ENCODE measurements at regions not wholly inside any gene's neighbourhood (a gene's known extent, or its start where the extent isn't known, plus 50 kb on each side); places are given as distances from the start of the nearest gene placed in this dataset.

GRCh38 chr15:88341653-88342052, 85.1 kb upstream of the NTRK3 start:
- ChIA-PET RAD21 (ENCODE audit: low non-redundant PET in 1 of 2, low total read pairs in 2 of 2, uncharacterized antibody in 2 of 2, unreplicated experiment in 2 of 2) (no interaction called here), POLR2A (no interaction called here), CTCF (no interaction called here)
- no peaks in the 10 kb centered on the region for H3K36me3 ChIP-seq (ENCODE audit: control insufficient read depth in 1 of 2, insufficient read depth in 2 of 2, low read length in 2 of 2)
- H3K4me3 ChIP-seq (replicated peaks in 1 of 2; ENCODE audit: low read depth in 1 of 2, low read length in 2 of 2), result no peak overlapping the region
- no peaks in the 10 kb centered on the region for H3K79me2 ChIP-seq (ENCODE audit: insufficient read depth, low read length)
- TF ChIP-seq EZH2phosphoT487 (IDR thresholded peaks at IDR 0.05; ENCODE audit: borderline replicate concordance) (no peak), CEBPB (IDR thresholded peaks at IDR 0.05; ENCODE audit: low read depth) (no peak), CTCF (IDR thresholded peaks at IDR 0.05 in 2 of 3, conservative IDR thresholded peaks at IDR 0.05 in 1 of 3; ENCODE audit: borderline replicate concordance in 1 of 3, insufficient read depth in 1 of 3, low read depth in 2 of 3, low read length in 2 of 3) (no peak), ELF1 (IDR thresholded peaks at IDR 0.05; ENCODE audit: borderline replicate concordance, low read depth) (no peak), ZFX (IDR thresholded peaks at IDR 0.05) (no peak), ATF3 (IDR thresholded peaks at IDR 0.05) (no peak), YY1 (IDR thresholded peaks at IDR 0.05; ENCODE audit: extremely low read depth, insufficient replicate concordance, low read depth, low read length) (no peak), EGR1 (IDR thresholded peaks at IDR 0.05; ENCODE audit: low read depth) (no peak), JUND (IDR thresholded peaks at IDR 0.05) (no peak), SIN3A (IDR thresholded peaks at IDR 0.05; ENCODE audit: low read depth) (no peak), SP1 (IDR thresholded peaks at IDR 0.05; ENCODE audit: low read depth) (no peak), ZBTB33 (IDR thresholded peaks at IDR 0.05; ENCODE audit: extremely low read depth, insufficient replicate concordance, low read length) (no peak), TCF7L2 (IDR thresholded peaks at IDR 0.05; ENCODE audit: borderline replicate concordance, extremely low read depth, insufficient read depth, insufficient read length) (no peak), REST (IDR thresholded peaks at IDR 0.05; ENCODE audit: low read depth) (no peak), MAX (IDR thresholded peaks at IDR 0.05) (no peak), EZH2 (IDR thresholded peaks at IDR 0.05) (no peak), POLR2A (IDR thresholded peaks at IDR 0.05; ENCODE audit: borderline replicate concordance, extremely low read depth, insufficient read depth, insufficient read length) (no peak)
- no TSS peak for BruUV-seq (replicated peaks)
- H3K27ac ChIP-seq (ENCODE audit: low read depth, low read length), result no peak overlapping the region
- intact Hi-C loops (cut with micrococcal nuclease), result no loop called here
- H3K27me3 ChIP-seq (ENCODE audit: insufficient read depth, low read length), result peaks cover 9% of the 10 kb centered on the region
- H3K4me1 ChIP-seq (ENCODE audit: control insufficient read depth in 1 of 2, insufficient read depth in 2 of 2, low read length in 2 of 2), result no peaks in the 10 kb centered on the region
- H4K20me1 ChIP-seq (ENCODE audit: insufficient read depth), result no peaks in the 10 kb centered on the region
- no peak overlapping the region for H3K9ac ChIP-seq (ENCODE audit: low read length)
- ATAC-seq (no peak), DNase-seq (ENCODE audit: low read depth, low spot score) (no peak)
- no peaks in the 10 kb centered on the region for H3K9me3 ChIP-seq (ENCODE audit: control insufficient read depth in 1 of 2, insufficient read depth in 1 of 2, low read depth in 1 of 2, low read length in 2 of 2)
- no peak overlapping the region for H3K4me2 ChIP-seq (ENCODE audit: low read length)
- no peak overlapping the region for H2AFZ ChIP-seq (ENCODE audit: low read depth, low read length, poor library complexity, severe bottlenecking)
- H3K9me2 ChIP-seq (ENCODE audit: insufficient read depth), result no peaks in the 10 kb centered on the region
